ENCODE measurements at regions not wholly inside any gene's neighbourhood (a gene's known extent, or its start where the extent isn't known, plus 50 kb on each side); places are given as distances from the start of the nearest gene placed in this dataset.

DNA sequence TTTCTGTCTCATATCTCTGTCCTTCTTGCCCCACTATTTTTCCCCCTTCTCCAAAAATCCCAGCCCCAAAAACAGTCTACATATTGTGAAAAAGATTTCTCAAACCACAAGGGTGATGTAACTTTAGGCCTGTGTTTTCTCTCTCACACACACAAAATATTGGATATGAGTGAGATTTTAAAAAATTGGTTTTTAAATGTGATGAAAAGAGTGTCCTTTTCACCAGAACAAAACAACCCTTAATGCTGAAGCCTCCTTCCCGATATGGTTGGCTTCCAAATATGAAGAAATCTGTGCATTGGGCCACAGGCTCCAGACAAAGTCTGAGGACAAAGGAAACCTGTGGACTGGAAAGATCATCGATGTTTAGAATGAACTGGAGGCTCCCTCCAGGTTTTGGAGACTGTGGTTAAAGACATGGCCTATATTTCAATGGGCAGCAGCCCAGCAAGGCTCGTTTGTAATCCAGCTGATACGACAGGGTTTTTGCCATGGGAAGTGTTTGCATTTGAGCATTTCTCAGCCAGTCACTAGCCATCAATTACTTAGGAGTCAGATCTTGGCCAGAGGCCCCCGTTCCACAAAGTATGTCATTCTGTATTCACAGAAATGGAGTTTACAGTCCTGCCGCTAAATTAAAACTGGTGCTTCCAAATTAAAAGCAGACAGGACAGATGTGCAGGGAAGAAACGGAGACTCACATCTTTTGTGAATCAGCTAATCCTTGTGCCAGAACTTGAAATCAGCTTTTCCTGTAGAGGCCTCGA, 546.3 kb downstream of the EBF1 start:
- DNase-seq, result no peak

DNA sequence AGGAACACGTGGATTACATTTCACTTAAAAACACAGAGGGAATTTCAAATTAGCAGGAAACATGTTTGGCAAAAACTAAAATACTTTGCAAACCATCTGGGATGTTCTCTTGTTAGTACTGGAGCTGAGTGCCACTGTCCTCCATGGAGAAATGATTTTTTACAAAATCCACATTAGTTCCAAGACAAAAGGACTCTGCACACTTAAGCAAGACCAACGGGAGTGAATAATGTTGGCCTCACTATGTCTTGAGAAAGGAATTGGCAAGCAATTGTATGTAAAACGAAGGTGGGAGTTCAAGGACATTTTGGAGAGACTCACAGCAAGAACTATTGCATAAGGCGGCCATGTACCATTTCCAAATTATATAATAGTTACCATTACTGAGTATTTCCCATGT, 547.5 kb downstream of the EBF1 start:
- no peak for DNase-seq

DNA sequence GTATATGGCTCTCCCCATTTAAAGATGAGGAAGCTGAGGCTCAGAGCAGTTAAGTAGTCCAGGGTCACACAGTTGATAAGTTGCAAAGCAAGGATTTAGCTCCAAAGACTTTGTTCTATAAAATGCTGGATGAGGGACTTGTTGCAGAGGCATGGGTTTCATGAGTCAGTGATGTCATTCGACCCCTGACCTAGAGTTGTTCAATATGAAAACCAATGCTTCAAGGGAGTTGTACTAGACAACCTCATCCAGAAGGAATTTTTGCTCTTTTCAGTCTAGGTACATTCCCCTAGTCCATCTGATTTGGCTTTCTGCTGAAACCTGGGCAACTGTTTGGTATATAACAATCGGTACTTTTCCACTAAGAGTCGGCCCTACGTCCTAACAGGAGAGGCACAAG, 550.4 kb downstream of the EBF1 start:
- DNase-seq, result no peak

DNA sequence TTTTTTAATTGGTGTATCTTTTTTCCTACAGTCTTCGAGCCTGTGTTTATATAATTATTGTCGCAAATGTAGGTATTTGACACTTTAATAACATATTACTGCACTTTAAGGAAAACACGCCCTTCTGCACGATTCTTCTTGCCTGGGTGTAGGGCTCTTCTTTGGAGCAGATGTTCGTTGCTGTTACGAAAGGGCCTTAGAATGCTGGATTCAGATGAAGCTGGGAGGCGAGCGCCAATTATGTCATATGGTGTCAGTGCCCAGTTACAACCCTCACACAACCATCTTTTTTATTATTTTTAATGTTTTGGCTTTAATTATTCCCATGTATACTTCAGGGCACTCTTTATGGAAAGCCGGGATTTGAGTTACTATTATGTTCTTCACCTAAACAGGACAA, 553.0 kb downstream of the EBF1 start:
- no peak for DNase-seq

DNA sequence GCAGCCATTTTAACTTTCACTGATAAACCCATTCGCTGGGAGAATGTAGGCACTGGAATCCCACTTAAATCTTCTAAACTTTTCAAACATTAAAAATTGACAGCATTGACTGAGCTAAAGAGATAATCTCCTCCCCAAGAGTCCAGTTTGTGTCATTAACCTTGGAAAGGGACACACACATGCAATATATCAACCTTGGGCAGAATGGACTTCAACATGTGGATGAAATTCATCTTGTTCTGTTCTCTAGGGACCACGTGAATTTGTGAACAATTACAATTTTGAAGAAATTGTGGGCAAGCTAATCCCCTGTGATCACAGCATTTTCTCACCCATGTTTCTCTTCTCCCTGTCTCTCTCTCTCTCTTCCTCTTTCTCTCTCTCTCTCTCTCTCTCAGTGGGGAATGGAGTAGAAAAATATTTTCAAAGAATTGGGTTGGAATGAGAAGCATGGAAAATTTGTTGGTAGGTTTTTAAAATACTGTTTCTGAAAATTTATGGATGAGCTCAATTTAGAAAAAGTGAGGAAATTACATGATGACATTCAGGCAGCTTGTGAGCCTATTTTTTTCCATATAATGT, 553.7 kb downstream of the EBF1 start:
- DNase-seq, result no peak

DNA sequence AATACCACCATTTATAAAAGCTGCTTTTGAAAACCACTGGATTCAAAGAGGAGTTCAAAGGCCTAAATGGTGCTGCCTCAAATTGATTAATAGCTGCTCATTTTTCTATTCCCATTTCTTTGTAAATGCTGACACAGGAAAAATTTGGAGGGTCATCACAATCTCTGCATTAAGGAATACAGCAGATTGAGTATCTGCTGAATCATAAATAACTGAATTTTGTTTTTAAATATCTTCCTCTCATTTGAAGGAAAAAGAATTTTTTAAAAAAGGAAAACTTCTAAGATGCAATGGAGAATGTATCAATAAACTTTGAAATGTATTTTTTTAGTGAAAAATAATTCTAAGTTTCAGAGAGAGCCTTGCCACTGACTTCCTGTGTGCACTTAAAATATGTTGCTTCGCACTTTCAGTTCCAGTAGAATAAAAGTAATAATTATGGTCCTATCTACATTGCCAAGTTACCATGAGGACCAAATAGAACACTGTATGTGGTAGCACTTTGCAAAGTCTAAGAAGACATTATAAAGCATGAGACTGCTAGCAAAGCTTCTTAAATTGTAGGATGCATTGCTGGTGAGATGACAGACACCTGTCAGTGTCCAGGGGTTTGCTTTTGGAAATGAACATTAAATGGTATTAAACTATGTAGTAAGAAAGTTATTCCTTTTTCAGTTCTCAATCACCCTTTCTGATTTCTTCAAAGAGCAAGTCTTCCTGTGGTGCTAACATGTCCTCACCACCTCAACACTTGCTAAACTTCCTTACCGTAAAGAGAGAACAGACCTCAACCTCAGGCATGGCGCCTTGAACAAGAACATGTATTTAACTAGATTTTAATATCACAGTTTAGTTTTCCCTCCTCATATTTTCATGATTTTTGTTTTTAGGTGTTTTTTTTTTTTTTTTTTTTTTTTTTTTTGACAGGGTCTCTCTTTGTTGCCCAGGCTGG, 555.1 kb downstream of the EBF1 start:
- no peak for DNase-seq

DNA sequence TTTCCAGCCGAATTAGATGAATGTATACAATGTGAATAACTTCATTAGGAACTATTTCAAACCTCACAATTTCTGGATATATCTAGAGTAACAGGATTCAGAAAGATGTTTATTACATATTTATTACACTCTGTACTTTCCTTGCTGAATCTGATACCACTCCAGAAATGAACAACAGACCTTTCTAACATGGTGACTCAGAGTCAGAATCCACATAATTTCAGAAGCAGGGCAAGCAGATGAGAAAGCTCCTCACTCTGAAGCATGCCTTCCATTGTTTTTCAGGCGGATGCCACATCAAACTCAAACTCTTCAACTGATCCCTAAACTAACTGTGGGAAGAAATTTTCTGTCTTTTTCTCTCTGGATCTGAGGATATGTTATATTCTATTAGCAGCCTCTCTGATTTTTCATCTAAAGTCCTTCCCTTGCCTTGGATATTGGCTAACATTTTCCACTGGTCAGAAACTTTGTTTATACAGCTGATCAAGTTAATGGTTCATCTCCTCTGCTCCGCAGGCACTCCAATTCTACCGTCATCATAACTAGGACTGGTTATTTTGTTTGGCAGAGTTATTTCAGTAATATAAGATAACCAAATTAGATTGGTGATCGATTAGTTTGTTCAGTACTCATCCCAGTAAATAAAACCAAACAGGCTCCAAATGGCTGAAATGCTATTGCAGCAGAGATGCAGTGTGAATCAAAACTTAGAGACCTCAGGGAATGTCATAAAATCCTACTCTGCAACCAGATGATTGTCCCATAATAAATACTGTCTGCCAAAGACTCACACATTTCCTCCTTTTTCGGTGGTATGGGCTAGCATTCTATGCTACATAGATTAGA, 556.0 kb downstream of the EBF1 start:
- DNase-seq, result no peak

DNA sequence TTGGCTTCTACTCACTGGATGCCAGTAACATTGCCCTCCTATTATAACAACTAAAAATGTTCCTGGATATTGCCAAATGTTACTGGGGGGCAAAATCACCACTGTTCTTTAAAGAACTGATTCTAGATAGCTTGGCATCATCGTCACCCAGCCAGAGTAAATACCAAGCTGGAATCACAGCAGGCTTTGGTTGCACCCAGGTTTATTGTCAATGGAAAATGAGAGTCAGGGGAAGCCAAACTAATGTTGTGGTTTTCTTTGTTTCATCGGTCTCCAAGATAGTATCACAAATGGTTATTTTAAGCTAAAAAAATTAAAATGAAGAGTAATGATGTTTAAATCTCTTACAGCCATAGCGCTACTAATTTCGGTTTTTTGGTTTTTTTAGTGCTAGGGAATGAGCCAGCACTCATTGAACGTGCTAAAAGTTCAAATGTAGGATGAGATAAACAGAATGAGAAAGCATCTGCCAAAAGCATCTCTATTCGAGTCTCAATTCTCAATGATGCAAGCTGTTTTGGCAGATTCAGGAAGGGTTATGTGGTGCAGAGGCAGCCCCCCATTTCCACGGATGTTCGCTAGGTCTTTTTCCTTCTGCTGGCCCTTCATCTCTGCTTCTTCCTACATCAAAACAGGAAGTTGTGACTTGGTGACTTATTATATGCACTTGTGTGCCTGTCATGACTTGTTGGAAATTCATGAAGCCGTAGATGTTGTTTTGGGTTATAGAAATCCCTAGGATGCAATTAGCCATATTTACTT, 558.0 kb downstream of the EBF1 start:
- DNase-seq, result no peak

DNA sequence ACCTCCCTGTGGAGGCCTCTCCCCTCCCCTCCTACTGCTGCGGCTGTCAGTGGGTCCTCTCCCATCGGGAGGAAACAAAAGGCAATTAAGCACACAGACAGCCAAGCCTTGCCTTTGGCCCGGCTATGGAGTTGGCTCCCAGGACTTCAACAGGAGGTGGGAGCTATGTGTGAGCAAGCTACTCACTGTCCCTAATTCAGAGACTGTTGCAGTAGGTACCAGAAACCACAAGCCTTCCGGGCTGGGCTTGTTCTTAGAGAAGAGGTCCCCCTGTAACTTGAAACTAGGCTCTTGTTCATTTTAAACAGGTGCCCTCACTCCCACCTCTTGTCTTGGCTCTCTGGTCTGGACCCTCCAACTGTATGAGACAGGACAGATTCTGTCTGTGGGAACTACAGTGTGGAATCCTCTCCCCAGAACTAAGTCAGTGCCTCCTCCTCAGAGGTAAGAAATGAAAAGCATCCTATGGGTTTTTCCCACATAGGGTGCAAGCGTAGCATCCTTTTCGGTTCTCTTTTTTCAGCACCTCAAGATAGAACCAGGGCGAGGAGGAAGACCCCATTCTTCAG, 561.1 kb downstream of the EBF1 start:
- no peak for DNase-seq

DNA sequence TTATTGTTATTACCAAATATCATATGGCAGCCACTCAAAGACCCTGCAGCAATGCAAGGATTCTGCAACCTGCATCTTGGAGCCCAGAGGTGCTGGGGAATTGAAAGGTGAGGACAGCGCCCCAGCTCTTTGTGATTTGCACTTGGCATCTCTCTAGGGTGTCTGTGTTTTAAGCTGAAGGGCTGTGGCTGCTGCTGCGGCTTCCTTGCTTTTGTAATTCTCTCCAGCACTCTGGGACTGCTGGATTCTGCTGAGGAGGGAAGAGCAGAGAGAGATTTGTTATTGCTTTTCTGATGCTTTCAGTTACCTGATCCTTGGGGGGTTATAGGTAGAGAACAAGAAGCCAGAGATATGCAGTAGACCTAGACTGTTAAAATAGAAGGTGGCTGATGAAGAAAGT, 562.4 kb downstream of the EBF1 start:
- no peak for DNase-seq

DNA sequence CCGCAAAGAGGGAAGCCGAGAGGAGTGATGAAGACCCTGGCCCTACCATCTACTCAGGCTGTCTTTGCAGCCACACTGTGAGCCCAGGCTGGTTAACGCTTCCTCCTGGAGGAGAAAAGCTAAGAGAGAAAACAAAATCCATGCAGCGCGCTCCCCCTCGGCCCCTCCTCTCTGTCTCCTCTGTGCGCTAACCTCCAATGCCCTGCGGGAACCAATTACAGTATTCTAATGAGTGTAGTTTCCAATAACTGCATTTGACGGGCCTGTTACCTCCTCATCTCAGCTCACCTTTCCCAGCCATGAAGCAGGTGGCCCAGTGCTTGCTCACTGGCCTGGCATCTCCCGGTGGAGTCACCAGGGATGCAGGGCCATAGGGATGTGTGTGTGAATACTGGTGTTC, 565.5 kb downstream of the EBF1 start:
- no peak for DNase-seq

DNA sequence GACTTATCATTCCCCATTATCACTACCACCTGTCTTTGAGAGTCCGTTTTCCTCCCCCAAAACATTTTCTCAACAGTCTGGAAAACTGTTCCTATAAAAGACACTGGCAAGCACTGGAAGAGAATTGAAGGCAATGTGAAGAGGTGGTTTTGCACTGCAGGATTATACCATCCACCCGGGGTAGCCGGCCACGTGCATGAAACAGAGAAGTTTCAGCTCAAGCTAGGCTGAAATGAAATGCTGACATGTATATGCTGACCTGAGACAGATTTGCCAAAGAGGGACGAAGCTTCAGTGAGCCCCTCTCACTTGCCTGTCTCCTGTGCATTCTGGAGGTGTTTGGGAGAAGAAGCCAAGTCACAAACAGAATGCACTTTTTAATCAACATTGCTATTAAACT, 567.0 kb downstream of the EBF1 start:
- no peak for DNase-seq

DNA sequence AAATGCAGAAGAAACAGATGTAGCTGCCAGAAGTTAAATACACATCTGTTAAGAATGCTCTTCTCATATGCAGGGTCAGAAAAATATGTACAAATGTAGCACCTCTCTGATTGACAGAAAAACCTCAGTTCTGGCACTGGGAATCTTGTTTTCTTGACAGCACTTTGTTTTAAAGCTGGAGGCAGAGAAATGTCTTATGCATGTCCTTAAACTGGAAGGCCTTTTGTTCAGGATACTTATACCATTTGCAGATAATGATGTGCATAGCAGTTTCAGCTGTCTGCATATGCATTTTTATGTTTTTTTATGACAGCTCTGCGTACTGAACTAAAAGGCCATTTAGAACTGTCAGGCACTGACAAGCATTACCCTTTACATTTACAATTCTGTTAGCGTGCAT, 567.9 kb downstream of the EBF1 start:
- no peak for DNase-seq

DNA sequence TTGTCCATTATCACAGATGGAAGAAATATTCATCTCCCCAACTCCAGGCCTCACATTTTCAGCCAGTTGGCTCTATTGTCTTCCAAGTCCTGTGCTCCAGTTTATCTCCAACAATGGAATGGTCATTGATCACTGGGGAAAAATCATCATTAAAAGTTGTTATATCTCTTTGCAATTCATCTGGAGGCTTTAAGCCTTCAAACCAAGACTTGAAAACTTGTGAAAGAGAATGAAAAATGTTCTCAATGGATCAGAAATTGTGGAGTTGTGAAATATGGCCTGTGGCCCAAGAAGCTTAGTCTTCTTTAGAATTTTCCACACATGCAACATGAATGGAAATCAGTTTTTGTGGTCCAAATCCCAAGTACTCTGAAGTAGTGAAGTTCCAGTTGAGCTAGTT, 569.6 kb downstream of the EBF1 start:
- DNase-seq, result no peak

DNA sequence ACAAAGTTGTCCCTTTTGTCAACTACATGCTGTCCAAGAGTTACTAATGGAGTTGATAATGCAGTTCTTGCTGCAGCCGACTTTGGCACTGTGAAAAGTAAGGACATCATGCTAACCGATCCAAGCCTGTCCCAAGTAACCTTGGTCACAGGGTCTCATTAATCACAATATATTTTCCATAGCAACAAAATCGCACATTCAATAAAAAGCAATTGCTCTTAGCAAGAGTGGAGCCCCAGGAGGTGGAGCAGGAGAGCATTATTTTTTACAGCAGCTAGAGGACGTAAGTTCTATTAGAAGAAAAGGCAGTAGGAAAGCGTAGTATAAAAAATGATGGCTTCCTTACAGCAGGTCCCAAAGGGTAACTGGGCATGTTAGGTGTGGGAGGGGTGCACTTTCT, 570.3 kb downstream of the EBF1 start:
- no peak for DNase-seq

DNA sequence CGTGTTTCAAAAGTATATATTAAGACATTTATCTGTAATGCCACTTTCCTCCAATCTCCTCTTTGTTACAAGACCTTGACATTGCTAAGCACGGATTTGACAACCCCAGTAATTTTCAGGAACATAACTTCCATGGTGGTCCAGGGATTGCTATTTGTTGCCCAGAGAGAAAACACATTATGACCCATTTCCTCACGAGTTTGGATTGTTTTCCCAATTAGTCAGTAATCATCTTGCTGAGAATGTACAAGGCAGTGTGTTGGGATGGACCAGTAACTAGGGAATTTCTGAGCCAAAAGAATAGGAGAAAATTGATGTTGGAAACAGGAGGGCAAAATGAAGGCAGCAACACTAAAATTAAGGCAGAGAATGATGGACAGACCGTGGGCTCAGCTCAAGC, 574.1 kb downstream of the EBF1 start:
- no peak for DNase-seq

DNA sequence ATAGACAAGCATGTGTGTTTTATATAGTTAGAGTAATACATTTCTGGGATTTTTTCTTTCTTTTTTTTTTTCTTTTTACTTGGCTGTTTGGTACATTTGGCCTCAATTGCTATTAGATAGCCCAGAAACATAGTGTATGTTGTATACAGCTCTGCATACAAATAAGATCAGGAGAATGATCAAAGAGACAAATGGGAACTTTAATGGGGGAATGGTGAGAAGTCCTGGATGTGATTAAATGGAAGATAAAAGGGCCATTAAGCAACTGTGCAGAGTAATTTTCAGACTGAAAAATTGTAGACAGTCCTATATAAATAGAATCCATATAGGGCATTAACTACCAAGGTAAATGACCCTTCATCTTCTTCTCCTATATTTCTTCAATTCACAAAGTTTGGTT, 575.6 kb downstream of the EBF1 start:
- no peak for DNase-seq

DNA sequence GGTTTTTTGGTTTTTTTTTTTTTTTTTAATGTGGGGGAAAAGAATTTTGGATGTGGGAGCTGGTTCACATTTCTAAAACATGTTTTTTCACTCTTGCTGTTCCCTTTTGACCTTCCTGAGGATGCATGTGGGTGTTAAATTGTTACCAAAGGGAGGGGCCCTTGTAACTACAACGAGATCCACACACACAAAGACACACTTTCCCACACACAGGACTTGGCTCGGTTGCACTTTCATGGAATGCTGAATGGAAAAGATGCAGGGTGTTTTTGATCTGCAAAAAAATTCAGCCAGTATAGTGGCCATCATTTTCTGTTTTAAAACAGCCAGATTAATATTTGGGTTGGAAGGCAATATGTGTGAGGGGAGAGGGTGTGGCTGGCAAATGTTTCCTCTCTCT, 576.9 kb downstream of the EBF1 start:
- DNase-seq, result no peak

DNA sequence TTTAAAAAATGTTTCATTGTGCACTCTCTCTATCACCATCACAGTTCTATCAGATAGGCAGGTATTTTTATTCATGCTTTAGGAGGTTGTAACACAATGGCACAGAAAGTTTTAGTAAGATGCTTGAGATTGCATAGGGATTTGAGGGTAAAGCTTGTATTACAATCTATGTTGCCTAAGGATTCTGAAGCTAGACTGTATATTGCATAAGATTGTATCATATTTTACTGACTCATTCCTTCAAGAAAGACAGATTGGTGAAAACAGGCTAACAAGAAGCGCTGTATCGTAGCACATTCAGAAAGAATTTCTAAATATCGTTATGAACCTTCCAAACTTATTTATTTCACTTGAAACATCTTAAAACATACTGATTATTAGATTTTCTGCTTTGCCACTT, 577.7 kb downstream of the EBF1 start:
- DNase-seq, result no peak

DNA sequence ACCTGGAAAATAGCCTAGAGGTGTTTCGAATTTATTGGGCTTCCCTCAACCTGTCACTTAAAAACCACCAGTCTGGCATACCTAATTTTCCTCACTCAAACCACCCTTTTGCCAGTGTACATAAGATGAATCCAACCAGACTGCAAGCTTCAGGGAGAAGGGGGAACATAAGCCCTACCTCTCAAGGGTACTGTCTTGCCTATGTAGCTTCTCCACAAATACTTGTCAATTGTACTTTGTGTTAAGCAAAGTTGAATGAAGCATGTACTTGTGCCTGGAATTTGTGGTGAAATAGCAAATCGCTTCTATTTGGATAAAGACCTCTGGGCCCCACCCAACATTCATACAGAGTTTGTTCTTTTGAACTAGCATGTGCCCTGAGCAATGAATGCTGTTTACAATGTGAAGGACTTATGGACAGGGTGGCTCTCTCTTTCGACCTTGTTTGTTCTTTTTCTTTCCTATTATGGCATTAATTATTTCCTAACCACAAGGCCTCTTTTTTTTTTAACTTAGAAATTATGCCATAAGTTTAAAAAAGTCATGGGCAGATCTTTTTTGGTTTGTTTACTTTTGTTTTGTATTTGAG, 580.2 kb downstream of the EBF1 start:
- DNase-seq, result no peak

DNA sequence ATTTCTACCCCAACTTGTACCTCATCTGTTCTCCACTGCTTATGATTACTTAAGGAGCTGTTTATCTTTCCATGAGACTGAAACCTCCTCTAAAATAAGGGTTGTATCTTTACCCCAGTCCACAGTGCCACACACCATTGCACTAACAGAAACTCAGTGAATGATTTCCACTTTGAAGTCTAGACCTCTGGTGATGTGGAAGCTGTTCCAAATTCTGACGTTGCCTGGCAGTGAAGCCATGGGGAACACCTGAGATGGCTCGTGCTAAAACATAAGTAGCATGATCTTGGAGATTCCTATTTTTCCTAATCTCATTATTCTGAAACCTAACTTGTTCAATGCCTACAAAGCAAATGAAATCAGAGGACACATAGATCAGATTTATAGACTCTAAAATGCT, 583.2 kb downstream of the EBF1 start:
- no peak for DNase-seq
